ENCODE measurements at regions not wholly inside any gene's neighbourhood (a gene's known extent, or its start where the extent isn't known, plus 50 kb on each side); places are given as distances from the start of the nearest gene placed in this dataset.

GRCh38 chr9:80791836-80792235 lies 897.5 kb downstream of the TLE1 start:
- POLR2A ChIA-PET = no interaction called here
- CTCF ChIA-PET = interaction anchor here (0.7 to 1.2 kb wide), 2 partner anchors 49 to 51 kb away, joined by 3 read pairs; no protein-coding TSS in a partner anchor
- intact Hi-C loops (cut with micrococcal nuclease; ENCODE audit: unreplicated experiment) = no loop called here
- DNase-seq (ENCODE audit: low read depth, low spot score) = no peak
- no peaks in the 10 kb centered on the region for H3K9me3 ChIP-seq (replicated peaks; ENCODE audit: control insufficient read depth, insufficient read depth, low read length)
- in situ Hi-C loops (cut with MboI) = no loop called here
- FAIRE-seq = no peak
- no peaks in the 10 kb centered on the region for H3K36me3 ChIP-seq (ENCODE audit: control insufficient read depth in 2 of 2, insufficient read depth in 2 of 2, low read length in 1 of 2)
- H3K4me2 ChIP-seq (ENCODE audit: control insufficient read depth, insufficient read depth) = no peak overlapping the region
- H3K4me1 ChIP-seq (ENCODE audit: control insufficient read depth, insufficient read depth, low read length) = no peaks in the 10 kb centered on the region
- H3K27me3 ChIP-seq (replicated peaks in 1 of 2; ENCODE audit: control insufficient read depth in 2 of 2, insufficient read depth in 2 of 2, low read length in 1 of 2) = no peaks in the 10 kb centered on the region
- RAD21 ChIA-PET (ENCODE audit: unreplicated experiment) = interaction anchor here (0.5 to 1.9 kb wide), 4 partner anchors 50 to 803 kb away, joined by 3 to 10 read pairs (median 4); no protein-coding TSS in a partner anchor
- no peak overlapping the region for H3K9ac ChIP-seq (ENCODE audit: control insufficient read depth, insufficient read depth, low read length)
- BruUV-seq (replicated peaks) = no TSS peak
- H3K4me3 ChIP-seq = no peak overlapping the region
- SMC1A ChIA-PET (ENCODE audit: uncharacterized antibody, unreplicated experiment) = interaction anchor here (0.6 to 4.1 kb wide), 12 partner anchors 7 to 198 kb away, joined by 3 to 22 read pairs (median 4); no protein-coding TSS in a partner anchor
- H3K79me2 ChIP-seq (ENCODE audit: control insufficient read depth, insufficient read depth, low read length) = no peaks in the 10 kb centered on the region
- no peak overlapping the region for H3K27ac ChIP-seq (ENCODE audit: control insufficient read depth, insufficient read depth)
- ATAC-seq = no peak
- H2AFZ ChIP-seq (ENCODE audit: control insufficient read depth, low read depth, low read length) = no peak overlapping the region
- H4K20me1 ChIP-seq (ENCODE audit: control insufficient read depth, insufficient read depth) = no peaks in the 10 kb centered on the region
- 9% methylated on average over 2 of the region's 2 CpGs for WGBS (ENCODE audit: insufficient coverage, insufficient replicate concordance, low lambda C conversion rate, missing lambda C conversion rate)
- TF ChIP-seq, protein P1, sequence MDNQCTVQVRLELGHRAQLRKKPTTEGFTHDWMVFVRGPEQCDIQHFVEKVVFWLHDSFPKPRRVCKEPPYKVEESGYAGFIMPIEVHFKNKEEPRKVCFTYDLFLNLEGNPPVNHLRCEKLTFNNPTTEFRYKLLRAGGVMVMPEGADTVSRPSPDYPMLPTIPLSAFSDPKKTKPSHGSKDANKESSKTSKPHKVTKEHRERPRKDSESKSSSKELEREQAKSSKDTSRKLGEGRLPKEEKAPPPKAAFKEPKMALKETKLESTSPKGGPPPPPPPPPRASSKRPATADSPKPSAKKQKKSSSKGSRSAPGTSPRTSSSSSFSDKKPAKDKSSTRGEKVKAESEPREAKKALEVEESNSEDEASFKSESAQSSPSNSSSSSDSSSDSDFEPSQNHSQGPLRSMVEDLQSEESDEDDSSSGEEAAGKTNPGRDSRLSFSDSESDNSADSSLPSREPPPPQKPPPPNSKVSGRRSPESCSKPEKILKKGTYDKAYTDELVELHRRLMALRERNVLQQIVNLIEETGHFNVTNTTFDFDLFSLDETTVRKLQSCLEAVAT (IDR thresholded peaks at IDR 0.05) = no peak
- TF ChIP-seq ZNF384 (IDR thresholded peaks at IDR 0.05; ENCODE audit: borderline replicate concordance, low read depth, low read length) (no peak), RFX5 (IDR thresholded peaks at IDR 0.05; ENCODE audit: low read depth, low read length) (no peak), USF2 (IDR thresholded peaks at IDR 0.05; ENCODE audit: borderline replicate concordance, low read depth, low read length) (no peak), ESRRA (IDR thresholded peaks at IDR 0.05; ENCODE audit: low read length) (no peak), MTA3 (IDR thresholded peaks at IDR 0.05; ENCODE audit: borderline replicate concordance, low read length) (no peak), TCF3 (IDR thresholded peaks at IDR 0.05; ENCODE audit: borderline replicate concordance, insufficient read depth, low read depth, low read length) (no peak), HDAC6 (IDR thresholded peaks at IDR 0.05; ENCODE audit: unreplicated experiment) (no peak), SRF (IDR thresholded peaks at IDR 0.05; ENCODE audit: low read depth in 2 of 2, low read length in 2 of 2) (no peak), IRF4 (IDR thresholded peaks at IDR 0.05; ENCODE audit: low read depth, low read length) (no peak), TARDBP (IDR thresholded peaks at IDR 0.05; ENCODE audit: borderline replicate concordance) (no peak), SUZ12 (IDR thresholded peaks at IDR 0.05; ENCODE audit: unreplicated experiment) (no peak), NFIC (IDR thresholded peaks at IDR 0.05; ENCODE audit: low read depth, low read length) (no peak), IRF5 (IDR thresholded peaks at IDR 0.05; ENCODE audit: borderline replicate concordance) (no peak), KAT2A (conservative IDR thresholded peaks at IDR 0.05; ENCODE audit: control insufficient read depth, low read depth, low read length) (no peak)
- TF ChIP-seq, protein P2, sequence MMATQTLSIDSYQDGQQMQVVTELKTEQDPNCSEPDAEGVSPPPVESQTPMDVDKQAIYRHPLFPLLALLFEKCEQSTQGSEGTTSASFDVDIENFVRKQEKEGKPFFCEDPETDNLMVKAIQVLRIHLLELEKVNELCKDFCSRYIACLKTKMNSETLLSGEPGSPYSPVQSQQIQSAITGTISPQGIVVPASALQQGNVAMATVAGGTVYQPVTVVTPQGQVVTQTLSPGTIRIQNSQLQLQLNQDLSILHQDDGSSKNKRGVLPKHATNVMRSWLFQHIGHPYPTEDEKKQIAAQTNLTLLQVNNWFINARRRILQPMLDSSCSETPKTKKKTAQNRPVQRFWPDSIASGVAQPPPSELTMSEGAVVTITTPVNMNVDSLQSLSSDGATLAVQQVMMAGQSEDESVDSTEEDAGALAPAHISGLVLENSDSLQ (IDR thresholded peaks at IDR 0.05) = no peak
- TF ChIP-seq, protein P3, sequence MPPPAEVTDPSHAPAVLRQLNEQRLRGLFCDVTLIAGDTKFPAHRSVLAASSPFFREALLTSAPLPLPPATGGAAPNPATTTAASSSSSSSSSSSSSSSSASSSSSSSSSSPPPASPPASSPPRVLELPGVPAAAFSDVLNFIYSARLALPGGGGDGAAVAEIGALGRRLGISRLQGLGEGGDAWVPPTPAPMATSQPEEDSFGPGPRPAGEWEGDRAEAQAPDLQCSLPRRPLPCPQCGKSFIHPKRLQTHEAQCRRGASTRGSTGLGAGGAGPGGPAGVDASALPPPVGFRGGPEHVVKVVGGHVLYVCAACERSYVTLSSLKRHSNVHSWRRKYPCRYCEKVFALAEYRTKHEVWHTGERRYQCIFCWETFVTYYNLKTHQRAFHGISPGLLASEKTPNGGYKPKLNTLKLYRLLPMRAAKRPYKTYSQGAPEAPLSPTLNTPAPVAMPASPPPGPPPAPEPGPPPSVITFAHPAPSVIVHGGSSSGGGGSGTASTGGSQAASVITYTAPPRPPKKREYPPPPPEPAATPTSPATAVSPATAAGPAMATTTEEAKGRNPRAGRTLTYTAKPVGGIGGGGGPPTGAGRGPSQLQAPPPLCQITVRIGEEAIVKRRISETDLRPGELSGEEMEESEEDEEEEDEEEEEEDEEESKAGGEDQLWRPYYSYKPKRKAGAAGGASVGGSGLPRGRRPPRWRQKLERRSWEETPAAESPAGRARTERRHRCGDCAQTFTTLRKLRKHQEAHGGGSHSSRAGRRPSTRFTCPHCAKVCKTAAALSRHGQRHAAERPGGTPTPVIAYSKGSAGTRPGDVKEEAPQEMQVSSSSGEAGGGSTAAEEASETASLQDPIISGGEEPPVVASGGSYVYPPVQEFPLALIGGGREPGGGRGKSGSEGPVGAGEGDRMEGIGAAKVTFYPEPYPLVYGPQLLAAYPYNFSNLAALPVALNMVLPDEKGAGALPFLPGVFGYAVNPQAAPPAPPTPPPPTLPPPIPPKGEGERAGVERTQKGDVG (CRISPR knock-in tag; IDR thresholded peaks at IDR 0.05) = no peak

All from GM12878 (cell line).